Upper lobe of right lung (tissue), 1 donor: ENCODE measurements at regions not wholly inside any gene's neighbourhood (a gene's known extent, or its start where the extent isn't known, plus 50 kb on each side); places are given as distances from the start of the nearest gene placed in this dataset.

ENCODE experiments used
- ATAC-seq: fragments of 200-7000 bp; cut with Tn5 transposase; one replicate; pipeline ENCODE4 v1.9.1; 2020; ENCODE audit warnings: mild to moderate bottlenecking, moderate library complexity
- DNase-seq: peaks from one replicate; pipeline ENCODE4 v3.0.0-alpha.2; 2020
- H3K27ac ChIP-seq: fragments of 200-600 bp; one replicate; pipeline ENCODE4 v1.8.0; 2022
- H3K27me3 ChIP-seq: fragments of 200-600 bp; one replicate; pipeline ENCODE4 v1.8.0; 2022; ENCODE audit warnings: mild to moderate bottlenecking
- H3K36me3 ChIP-seq: fragments of 200-600 bp; one replicate; pipeline ENCODE4 v1.8.0; 2022
- H3K4me1 ChIP-seq: fragments of 200-600 bp; one replicate; pipeline ENCODE4 v1.8.0; 2022
- H3K4me3 ChIP-seq: fragments of 200-600 bp; one replicate; pipeline ENCODE4 v1.8.0; 2022; ENCODE audit warnings: mild to moderate bottlenecking
- H3K9me3 ChIP-seq: fragments of 200-600 bp; one replicate; pipeline ENCODE4 v1.8.0; 2022
- CTCF ChIP-seq: fragments of 200-600 bp; IDR thresholded peaks from one replicate; pipeline ENCODE4 v1.8.0; 2022; ENCODE audit warnings: antibody characterized with exemption
- intact Hi-C: fragments of 100-400 bp; cut with DNase I; formaldehyde crosslinking; loops from one replicate; pipeline ENCODE4 v1.11.0; 2022
- donor health status: DM: no; HTN: yes; CAD: no; lungs with severe emphysema.

GRCh38 chr10:130350996-130351395 lies 214.8 kb downstream of the GLRX3 start:
- H3K36me3 ChIP-seq = no peaks in the 10 kb centered on the region
- ATAC-seq (no peak), DNase-seq (no peak)

GRCh38 chr10:130351466-130352290 lies 215.5 kb downstream of the GLRX3 start:
- no peaks in the 10 kb centered on the region for H3K9me3 ChIP-seq
- ATAC-seq (no peak), DNase-seq (peak; percentile 42)
- H3K27me3 ChIP-seq = peaks cover 3% of the 10 kb centered on the region
- no peaks in the 10 kb centered on the region for H3K4me1 ChIP-seq
- no peak for TF ChIP-seq CTCF
- no peaks in the 10 kb centered on the region for H3K36me3 ChIP-seq
- no peak overlapping the region for H3K4me3 ChIP-seq
- intact Hi-C loops = no loop called here
- no peak overlapping the region for H3K27ac ChIP-seq

More at GRCh38 chr10:130350996-130351395, 214.8 kb downstream of the GLRX3 start:
- H3K4me1 ChIP-seq = no peaks in the 10 kb centered on the region
- no peak for TF ChIP-seq CTCF
- peaks cover 4% of the 10 kb centered on the region for H3K27me3 ChIP-seq
- no peak overlapping the region for H3K4me3 ChIP-seq
- H3K9me3 ChIP-seq = no peaks in the 10 kb centered on the region
- intact Hi-C loops = no loop called here
- no peak overlapping the region for H3K27ac ChIP-seq

GRCh38 chr10:130352291-130352645 lies 216.1 kb downstream of the GLRX3 start:
- intact Hi-C loops = no loop called here
- Histone ChIP-seq H3K27ac (no peak overlapping the region), H3K36me3 (no peaks in the 10 kb centered on the region), H3K4me1 (no peaks in the 10 kb centered on the region), H3K27me3 (no peaks in the 10 kb centered on the region), H3K4me3 (no peak overlapping the region), H3K9me3 (no peaks in the 10 kb centered on the region)
- DNase-seq = peak; percentile 47
- ATAC-seq = no peak
- TF ChIP-seq CTCF = no peak

- no peak for ATAC-seq
- intact Hi-C loops = no loop called here
- Histone ChIP-seq H3K36me3 (no peaks in the 10 kb centered on the region), H3K27ac (no peak overlapping the region), H3K4me3 (no peak overlapping the region), H3K27me3 (no peaks in the 10 kb centered on the region), H3K9me3 (no peaks in the 10 kb centered on the region), H3K4me1 (no peaks in the 10 kb centered on the region)
- no peak for TF ChIP-seq CTCF
- no peak for DNase-seq
Observed at GRCh38 chr10:130353928-130354572, 217.9 kb downstream of the GLRX3 start.

- Histone ChIP-seq H3K27ac (no peak overlapping the region), H3K36me3 (no peaks in the 10 kb centered on the region), H3K4me1 (no peaks in the 10 kb centered on the region), H3K9me3 (no peaks in the 10 kb centered on the region), H3K27me3 (no peaks in the 10 kb centered on the region), H3K4me3 (no peak overlapping the region)
- TF ChIP-seq CTCF = no peak
- intact Hi-C loops = no loop called here
- no peak for DNase-seq
- ATAC-seq = no peak
Observed at GRCh38 chr10:130354573-130354954, 218.4 kb downstream of the GLRX3 start.
